HFFc6 (cell line): ENCODE measurements at regions not wholly inside any gene's neighbourhood (a gene's known extent, or its start where the extent isn't known, plus 50 kb on each side); places are given as distances from the start of the nearest gene placed in this dataset.
"Not testable (repeated sequence)": the region's sequence is repeated elsewhere in the genome, so short reads cannot be mapped to it uniquely, and the experiment has no call there.

ENCODE experiments used
- DNase-seq: peaks from one replicate; pipeline ENCODE4 v3.0.0-alpha.2; 2018
- H3K27ac Mint-ChIP-seq: 2 replicates; pipeline ENCODE4 v1.8.0; 2020; ENCODE audit warnings: mild to moderate bottlenecking, mixed read lengths
- H3K27me3 Mint-ChIP-seq: 2 replicates; pipeline ENCODE4 v1.8.0; 2021; ENCODE audit warnings: mild to moderate bottlenecking, moderate library complexity, mixed read lengths; ENCODE audit not compliant: insufficient read depth
- H3K36me3 Mint-ChIP-seq: 2 replicates; pipeline ENCODE4 v1.8.0; 2021; ENCODE audit warnings: low read depth, mixed read lengths
- H3K4me1 Mint-ChIP-seq: 2 replicates; pipeline ENCODE4 v1.8.0; 2020; ENCODE audit warnings: low read depth, mixed read lengths
- H3K4me3 Mint-ChIP-seq: 2 replicates; pipeline ENCODE4 v1.8.0; 2020; ENCODE audit warnings: mild to moderate bottlenecking, moderate library complexity, mixed read lengths
- H3K9me3 Mint-ChIP-seq: 2 replicates; pipeline ENCODE4 v1.8.0; 2020; ENCODE audit warnings: mild to moderate bottlenecking, mixed read lengths
- TF ChIP-seq, protein P1 (sequence below): fragments of 200-600 bp; sonication (generic); IDR thresholded peaks from 2 replicates; pipeline ENCODE4 v1.5.0; 2021; ENCODE audit warnings: antibody characterized with exemption, mild to moderate bottlenecking

DNA sequence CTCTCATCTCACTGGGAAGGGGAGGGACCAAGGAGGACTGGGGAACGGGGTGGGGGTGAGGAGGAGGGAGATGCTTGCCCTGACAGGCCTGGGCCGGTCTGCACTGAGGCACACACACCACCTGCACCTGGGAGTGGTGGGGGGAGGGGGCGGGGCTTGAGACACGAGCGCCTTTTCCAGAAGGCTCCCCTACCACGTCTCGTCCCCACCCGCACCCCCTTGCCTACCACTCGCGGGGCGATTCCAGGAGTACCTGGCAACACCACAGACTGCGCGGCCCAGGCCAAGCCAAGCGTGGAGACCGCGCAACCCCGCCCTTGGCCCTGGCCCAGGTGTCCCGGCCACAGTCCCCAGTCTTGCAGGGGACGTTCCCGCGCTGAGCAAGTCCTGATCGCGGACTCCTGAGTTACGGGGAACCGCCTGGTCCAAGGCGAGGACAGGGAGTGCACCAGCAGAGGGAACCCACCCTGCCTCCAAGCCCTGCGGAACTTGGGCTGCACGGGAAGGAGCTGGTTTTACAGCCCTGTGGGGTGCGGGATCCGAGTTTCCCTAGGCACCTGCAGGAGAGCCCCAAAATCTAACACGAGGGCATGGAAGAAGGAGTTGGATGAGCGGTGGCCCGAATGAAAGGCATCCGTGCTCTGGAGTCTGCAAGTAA is 68.1 kb upstream of the SH3GL3 start:
- H3K27ac Mint-ChIP-seq = peak overlapping the region; percentile 20; the same call in 1 of the 2 replicates
- TF ChIP-seq, protein P1, sequence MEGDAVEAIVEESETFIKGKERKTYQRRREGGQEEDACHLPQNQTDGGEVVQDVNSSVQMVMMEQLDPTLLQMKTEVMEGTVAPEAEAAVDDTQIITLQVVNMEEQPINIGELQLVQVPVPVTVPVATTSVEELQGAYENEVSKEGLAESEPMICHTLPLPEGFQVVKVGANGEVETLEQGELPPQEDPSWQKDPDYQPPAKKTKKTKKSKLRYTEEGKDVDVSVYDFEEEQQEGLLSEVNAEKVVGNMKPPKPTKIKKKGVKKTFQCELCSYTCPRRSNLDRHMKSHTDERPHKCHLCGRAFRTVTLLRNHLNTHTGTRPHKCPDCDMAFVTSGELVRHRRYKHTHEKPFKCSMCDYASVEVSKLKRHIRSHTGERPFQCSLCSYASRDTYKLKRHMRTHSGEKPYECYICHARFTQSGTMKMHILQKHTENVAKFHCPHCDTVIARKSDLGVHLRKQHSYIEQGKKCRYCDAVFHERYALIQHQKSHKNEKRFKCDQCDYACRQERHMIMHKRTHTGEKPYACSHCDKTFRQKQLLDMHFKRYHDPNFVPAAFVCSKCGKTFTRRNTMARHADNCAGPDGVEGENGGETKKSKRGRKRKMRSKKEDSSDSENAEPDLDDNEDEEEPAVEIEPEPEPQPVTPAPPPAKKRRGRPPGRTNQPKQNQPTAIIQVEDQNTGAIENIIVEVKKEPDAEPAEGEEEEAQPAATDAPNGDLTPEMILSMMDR = no peak
- peaks cover 31% of the 10 kb centered on the region for H3K4me1 Mint-ChIP-seq
- H3K36me3 Mint-ChIP-seq = no peaks in the 10 kb centered on the region
- no peak for DNase-seq
- peak overlapping the region; percentile 67 for H3K4me3 Mint-ChIP-seq
- peaks cover 9% of the 10 kb centered on the region for H3K27me3 Mint-ChIP-seq
- H3K9me3 Mint-ChIP-seq = no peaks in the 10 kb centered on the region

DNA sequence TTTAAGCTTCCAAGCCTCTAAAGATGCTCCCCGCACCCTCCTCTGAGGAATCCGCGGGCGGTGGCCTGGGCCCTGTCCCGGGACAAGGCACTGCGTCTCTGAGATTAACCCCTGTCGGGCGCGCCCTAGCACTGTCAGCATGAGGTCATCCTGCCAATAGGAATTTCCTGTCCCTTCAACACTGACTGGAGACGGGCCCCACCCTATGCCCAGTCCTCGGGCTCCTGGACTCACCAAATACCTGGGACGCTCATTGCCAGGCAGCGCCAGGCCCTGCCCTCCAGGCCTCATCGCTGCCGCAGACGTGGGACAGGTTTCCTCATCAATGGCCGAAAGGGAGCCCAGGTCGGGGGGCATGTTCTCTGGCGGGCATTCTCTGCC is 67.6 kb upstream of the SH3GL3 start:
- H3K4me3 Mint-ChIP-seq = peak overlapping the region; percentile 67
- H3K4me1 Mint-ChIP-seq = peaks cover 31% of the 10 kb centered on the region
- peaks cover 5% of the 10 kb centered on the region; the same call in 1 of the 2 replicates for H3K27me3 Mint-ChIP-seq
- TF ChIP-seq, protein P1 = no peak
- no peaks in the 10 kb centered on the region for H3K9me3 Mint-ChIP-seq
- peak overlapping the region; percentile 20 for H3K27ac Mint-ChIP-seq
- H3K36me3 Mint-ChIP-seq = no peaks in the 10 kb centered on the region
- peak; percentile 49 for DNase-seq

DNA sequence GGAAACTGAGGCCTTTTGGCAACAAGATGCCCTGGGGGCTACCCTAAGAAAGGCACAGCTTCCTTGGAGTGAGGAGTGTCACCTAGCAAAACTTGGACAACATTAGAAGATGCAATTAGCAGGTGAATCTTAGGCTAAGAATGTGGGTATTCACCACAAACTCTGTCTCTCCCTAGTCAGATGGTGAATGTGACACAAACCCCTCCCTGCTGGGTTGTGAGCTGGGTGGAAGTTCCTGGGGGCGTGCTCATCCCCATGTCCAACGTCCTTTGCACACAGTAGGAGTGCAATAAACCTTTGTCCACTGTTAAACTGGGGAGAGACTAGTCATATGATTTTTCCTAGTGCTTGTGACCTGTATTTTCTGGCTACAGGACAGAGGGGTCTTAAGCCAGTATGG is 67.1 kb upstream of the SH3GL3 start:
- Mint-ChIP-seq H3K9me3 (no peaks in the 10 kb centered on the region), H3K4me1 (peaks cover 31% of the 10 kb centered on the region), H3K27me3 (peaks cover 5% of the 10 kb centered on the region; the same call in 1 of the 2 replicates), H3K27ac (peak overlapping the region; percentile 20), H3K36me3 (no peaks in the 10 kb centered on the region), H3K4me3 (peak overlapping the region; percentile 67; the same call in 1 of the 2 replicates)
- TF ChIP-seq, protein P1 = no peak
- peak; percentile 31 for DNase-seq

DNA sequence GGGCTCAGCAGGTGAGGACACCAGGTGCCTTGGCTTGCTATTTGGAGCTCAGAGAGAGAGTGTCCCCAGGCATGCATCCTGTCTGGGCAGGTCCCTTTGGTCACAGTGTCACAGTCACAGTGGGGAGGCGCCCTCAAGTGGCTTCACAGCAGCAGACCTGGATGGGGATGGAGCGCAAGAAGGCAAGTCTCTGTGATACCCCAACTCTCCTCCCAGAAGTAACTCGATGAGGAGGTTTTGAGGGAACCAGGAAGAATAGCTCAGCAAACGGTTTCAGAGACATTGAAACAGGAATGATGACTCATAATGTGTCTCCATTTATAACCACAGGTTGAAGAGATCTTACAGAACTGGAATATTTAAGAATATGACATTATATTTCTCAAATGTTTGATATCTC is 66.5 kb upstream of the SH3GL3 start:
- Mint-ChIP-seq H3K27me3 (peaks cover 4% of the 10 kb centered on the region; the same call in 1 of the 2 replicates), H3K27ac (peak overlapping the region; percentile 20), H3K36me3 (no peaks in the 10 kb centered on the region), H3K9me3 (no peaks in the 10 kb centered on the region), H3K4me3 (no peak overlapping the region), H3K4me1 (peaks cover 31% of the 10 kb centered on the region)
- DNase-seq = peak; percentile 43
- TF ChIP-seq, protein P1 = peak; percentile 69

DNA sequence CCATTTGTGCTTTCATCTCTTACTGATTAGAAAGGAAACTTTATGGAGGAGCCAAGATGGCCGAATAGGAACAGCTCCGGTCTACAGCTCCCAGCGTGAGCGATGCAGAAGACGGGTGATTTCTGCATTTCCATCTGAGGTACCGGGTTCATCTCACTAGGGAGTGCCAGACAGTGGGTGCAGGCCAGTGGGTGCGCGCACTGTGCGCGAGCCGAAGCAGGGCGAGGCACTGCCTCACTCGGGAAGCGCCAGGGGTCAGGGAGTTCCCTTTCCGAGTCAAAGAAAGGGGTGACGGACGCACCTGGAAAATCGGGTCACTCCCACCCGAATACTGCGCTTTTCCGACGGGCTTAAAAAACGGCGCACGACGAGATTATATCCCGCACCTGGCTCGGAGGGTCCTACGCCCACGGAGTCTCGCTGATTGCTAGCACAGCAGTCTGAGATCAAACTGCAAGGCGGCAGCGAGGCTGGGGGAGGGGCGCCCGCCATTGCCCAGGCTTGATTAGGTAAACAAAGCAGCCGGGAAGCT is 63.5 kb upstream of the SH3GL3 start:
- H3K27me3 Mint-ChIP-seq, H3K4me3 Mint-ChIP-seq, H3K9me3 Mint-ChIP-seq, DNase-seq, H3K27ac Mint-ChIP-seq, H3K36me3 Mint-ChIP-seq: not testable (repeated sequence)
- peaks cover 21% of the 10 kb centered on the region for H3K4me1 Mint-ChIP-seq

DNA sequence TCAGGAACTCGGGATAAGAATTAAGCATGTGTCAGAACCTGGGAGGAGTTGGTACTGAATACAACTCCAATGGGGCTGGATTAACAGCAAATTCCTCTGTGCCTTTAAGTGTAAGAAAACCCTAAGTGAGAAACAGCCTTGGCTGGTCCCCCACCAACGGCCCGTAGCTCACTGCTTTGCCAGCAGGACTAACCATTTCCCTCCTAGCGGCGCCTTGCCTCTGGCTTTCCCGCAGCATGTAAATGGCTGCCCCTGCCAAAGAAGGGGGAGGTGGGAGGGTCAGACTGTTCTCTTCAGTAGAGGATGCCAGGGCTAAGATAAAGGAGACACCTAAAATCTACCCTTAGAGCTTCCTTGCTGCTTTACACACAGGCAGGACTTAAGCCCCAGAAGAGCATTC is 51.0 kb upstream of the SH3GL3 start:
- Mint-ChIP-seq H3K4me3 (no peak overlapping the region), H3K36me3 (no peaks in the 10 kb centered on the region), H3K9me3 (no peaks in the 10 kb centered on the region), H3K27me3 (peaks cover 33% of the 10 kb centered on the region), H3K4me1 (peaks cover 9% of the 10 kb centered on the region), H3K27ac (no peak overlapping the region)
- TF ChIP-seq, protein P1 = no peak
- no peak for DNase-seq
